Neutrophil (primary cell): ENCODE measurements at regions not wholly inside any gene's neighbourhood (a gene's known extent, or its start where the extent isn't known, plus 50 kb on each side); places are given as distances from the start of the nearest gene placed in this dataset.

Source experiments
- H3K27ac ChIP-seq: fragments of 200-600 bp; sonication (generic); 2 replicates; pipeline ENCODE4 v1.5.1; 2016; ENCODE audit warnings: mild to moderate bottlenecking, moderate library complexity
- H3K27me3 ChIP-seq: fragments of 200-600 bp; sonication (generic); 2 replicates; pipeline ENCODE4 v1.6.0; 2016; ENCODE audit warnings: mild to moderate bottlenecking
- H3K36me3 ChIP-seq: fragments of 200-600 bp; sonication (generic); 2 replicates; pipeline ENCODE4 v1.5.1; 2017
- H3K4me1 ChIP-seq, 2 experiments: fragments of 200-600 bp in 1 of 2; sonication (generic) in 1 of 2; 1 replicate in 1 of 2; 2 replicates in 1 of 2; pipeline versions ENCODE4 v1.5.1 to v1.6.1; 2013 to 2016; ENCODE audit warnings: low read depth in 1 of 2, low read length in 1 of 2, mild to moderate bottlenecking in 1 of 2, moderate library complexity in 1 of 2; ENCODE audit not compliant: control insufficient read depth in 1 of 2, insufficient read depth in 1 of 2
- H3K4me3 ChIP-seq, 2 experiments: fragments of 200-600 bp in 1 of 2; sonication (generic) in 1 of 2; 1 replicate in 1 of 2; 2 replicates in 1 of 2; pipeline ENCODE4 v1.5.1; 2013 to 2016; ENCODE audit warnings: low read depth in 1 of 2, low read length in 1 of 2, mild to moderate bottlenecking in 1 of 2, moderate library complexity in 1 of 2
- H3K9me3 ChIP-seq: fragments of 200-600 bp; sonication (generic); 2 replicates; pipeline ENCODE4 v1.5.1; 2016
- TF ChIP-seq, protein P1 (sequence below): fragments of 200-600 bp; sonication (generic); IDR thresholded peaks from 2 replicates; pipeline ENCODE4 v1.5.1; 2016; ENCODE audit warnings: antibody characterized with exemption

DNA sequence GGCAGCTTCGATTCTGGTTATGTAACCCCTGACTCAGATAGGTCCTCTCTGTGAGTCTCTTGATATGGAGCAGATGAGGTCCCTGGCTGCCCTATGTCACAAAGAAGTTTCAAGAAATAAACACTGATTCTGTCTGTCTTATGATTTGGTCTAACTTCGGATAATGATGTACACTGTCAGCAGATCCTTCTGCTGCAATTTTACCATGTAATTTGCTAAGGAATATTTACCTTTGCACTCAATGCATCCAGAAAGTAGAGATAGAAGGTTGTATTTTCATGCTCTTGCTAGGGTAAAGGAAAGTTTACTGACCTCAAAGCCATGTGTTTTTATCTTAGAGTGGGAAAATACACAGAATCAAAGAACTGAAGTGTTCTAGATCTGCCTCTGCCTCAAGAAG is 98.2 kb downstream of the KLF5 start:
- Histone ChIP-seq H3K4me1 (no peaks in the 10 kb centered on the region), H3K9me3 (no peaks in the 10 kb centered on the region), H3K4me3 (no peak overlapping the region), H3K36me3 (no peaks in the 10 kb centered on the region), H3K27ac (no peak overlapping the region), H3K27me3 (no peaks in the 10 kb centered on the region)
- TF ChIP-seq, protein P1, sequence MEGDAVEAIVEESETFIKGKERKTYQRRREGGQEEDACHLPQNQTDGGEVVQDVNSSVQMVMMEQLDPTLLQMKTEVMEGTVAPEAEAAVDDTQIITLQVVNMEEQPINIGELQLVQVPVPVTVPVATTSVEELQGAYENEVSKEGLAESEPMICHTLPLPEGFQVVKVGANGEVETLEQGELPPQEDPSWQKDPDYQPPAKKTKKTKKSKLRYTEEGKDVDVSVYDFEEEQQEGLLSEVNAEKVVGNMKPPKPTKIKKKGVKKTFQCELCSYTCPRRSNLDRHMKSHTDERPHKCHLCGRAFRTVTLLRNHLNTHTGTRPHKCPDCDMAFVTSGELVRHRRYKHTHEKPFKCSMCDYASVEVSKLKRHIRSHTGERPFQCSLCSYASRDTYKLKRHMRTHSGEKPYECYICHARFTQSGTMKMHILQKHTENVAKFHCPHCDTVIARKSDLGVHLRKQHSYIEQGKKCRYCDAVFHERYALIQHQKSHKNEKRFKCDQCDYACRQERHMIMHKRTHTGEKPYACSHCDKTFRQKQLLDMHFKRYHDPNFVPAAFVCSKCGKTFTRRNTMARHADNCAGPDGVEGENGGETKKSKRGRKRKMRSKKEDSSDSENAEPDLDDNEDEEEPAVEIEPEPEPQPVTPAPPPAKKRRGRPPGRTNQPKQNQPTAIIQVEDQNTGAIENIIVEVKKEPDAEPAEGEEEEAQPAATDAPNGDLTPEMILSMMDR = no peak

DNA sequence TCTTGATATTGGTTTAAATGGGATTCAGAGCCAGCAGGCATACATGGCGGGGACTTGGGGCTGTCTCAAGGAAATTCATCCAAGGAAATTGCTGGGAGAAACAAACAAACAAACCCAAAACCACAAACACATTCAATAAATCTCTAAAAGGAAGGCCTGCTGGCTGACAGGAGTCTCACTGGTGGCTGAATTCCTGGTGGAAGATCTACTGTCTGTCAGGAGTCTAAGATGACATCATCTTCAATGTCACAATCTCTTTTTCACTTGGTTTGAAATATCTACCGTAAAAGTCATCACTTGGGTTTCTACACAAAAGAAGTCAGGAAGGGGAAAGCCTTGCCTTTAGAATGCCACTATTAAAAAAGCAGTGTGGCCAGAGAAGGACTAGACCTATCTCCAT is 87.9 kb downstream of the KLF5 start:
- TF ChIP-seq, protein P1 = no peak

DNA sequence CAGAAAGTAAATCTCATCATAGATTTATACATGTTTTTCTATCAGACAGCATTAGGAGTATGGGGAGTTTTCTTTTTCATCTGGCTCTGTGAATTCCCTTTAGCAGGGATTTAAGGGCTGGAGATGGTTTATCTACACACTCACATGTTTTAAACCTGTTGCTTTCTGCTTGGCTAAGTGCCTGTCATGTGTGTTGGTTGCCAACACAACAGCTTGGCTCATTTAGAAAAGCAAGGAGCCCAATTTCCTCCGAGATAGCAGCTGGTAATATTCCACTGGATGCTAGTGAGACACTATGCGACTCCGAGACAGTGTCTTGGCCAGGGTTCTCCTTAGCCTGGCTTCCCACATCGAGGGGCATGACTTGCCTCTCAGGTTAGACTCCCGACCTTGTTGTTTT is 83.3 kb downstream of the KLF5 start:
- no peaks in the 10 kb centered on the region for H3K27me3 ChIP-seq
- no peak overlapping the region for H3K4me3 ChIP-seq
- no peak overlapping the region for H3K27ac ChIP-seq
- no peaks in the 10 kb centered on the region for H3K9me3 ChIP-seq
- H3K36me3 ChIP-seq = no peaks in the 10 kb centered on the region
- TF ChIP-seq, protein P1 = no peak
- H3K4me1 ChIP-seq = peaks cover 4 to 17% of the 10 kb centered on the region in 2 experiments

More for the DNA sequence above, 87.9 kb downstream of the KLF5 start:
- Histone ChIP-seq H3K4me3 (no peak overlapping the region), H3K27ac (no peak overlapping the region), H3K4me1 (peaks cover 4 to 17% of the 10 kb centered on the region in 2 experiments), H3K9me3 (no peaks in the 10 kb centered on the region), H3K36me3 (no peaks in the 10 kb centered on the region), H3K27me3 (no peaks in the 10 kb centered on the region)

DNA sequence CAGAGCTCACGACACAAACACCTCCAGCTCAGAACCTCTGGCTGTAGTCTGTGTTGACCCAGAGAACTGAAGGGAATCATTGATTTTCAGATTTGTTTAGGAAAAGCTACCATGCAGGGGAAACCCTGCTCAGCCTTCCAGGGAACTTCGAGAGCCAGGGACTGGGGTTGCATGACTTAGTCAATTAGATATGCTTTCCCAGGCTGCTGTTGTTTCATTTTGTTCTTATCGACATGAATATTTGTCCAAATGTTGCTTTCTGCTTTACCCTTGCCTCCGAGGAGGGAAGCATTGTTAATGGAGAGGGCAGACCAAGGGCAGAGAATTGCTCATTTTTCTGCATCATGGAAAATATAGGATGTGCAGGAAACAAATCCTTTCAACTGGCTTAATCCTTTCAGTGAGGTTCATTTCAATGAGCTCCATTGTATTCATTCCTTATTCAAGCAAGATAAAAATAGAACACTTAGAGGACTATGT is 82.5 kb downstream of the KLF5 start:
- H3K4me3 ChIP-seq = no peak overlapping the region

DNA sequence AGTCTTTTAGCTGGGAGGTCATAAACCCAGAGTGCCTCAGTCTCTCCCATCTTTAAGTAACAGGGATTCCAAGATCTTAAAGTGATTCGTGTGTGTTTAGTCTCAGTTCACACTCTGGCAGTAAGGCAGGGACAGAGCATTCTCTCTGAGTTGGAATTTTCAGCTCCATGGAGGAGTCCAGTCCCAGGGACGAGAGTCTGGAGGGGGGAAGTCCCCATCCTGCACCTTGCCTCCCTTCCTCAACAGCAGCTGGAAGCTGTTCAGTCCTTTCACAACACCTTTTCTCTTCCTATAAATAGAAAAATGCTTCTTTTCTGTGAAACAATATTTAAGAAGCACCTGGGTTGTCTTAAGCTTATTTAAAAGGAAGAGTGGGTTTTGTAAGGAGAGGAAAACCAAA is 82.0 kb downstream of the KLF5 start:
- no peaks in the 10 kb centered on the region for H3K9me3 ChIP-seq
- H3K4me1 ChIP-seq = peaks cover 4 to 17% of the 10 kb centered on the region in 2 experiments
- H3K36me3 ChIP-seq = no peaks in the 10 kb centered on the region
- H3K4me3 ChIP-seq = no peak overlapping the region
- no peak overlapping the region for H3K27ac ChIP-seq
- TF ChIP-seq, protein P1 = no peak
- H3K27me3 ChIP-seq = no peaks in the 10 kb centered on the region

More for the DNA sequence above, 82.5 kb downstream of the KLF5 start:
- no peak overlapping the region for H3K27ac ChIP-seq
- no peaks in the 10 kb centered on the region for H3K9me3 ChIP-seq
- peaks cover 4 to 17% of the 10 kb centered on the region in 2 experiments for H3K4me1 ChIP-seq
- H3K36me3 ChIP-seq = no peaks in the 10 kb centered on the region
- no peaks in the 10 kb centered on the region for H3K27me3 ChIP-seq
- TF ChIP-seq, protein P1 = no peak
